GM20000 (cell line): ENCODE measurements at regions not wholly inside any gene's neighbourhood (a gene's known extent, or its start where the extent isn't known, plus 50 kb on each side); places are given as distances from the start of the nearest gene placed in this dataset.

Experiments
- DNase-seq: peaks from one replicate; pipeline ENCODE4 v3.0.0; 2012; ENCODE audit warnings: low spot score
- CTCF ChIP-seq: IDR thresholded peaks from 2 replicates; pipeline ENCODE4 v1.5.1; 2012; ENCODE audit warnings: mild to moderate bottlenecking, control low read depth; ENCODE audit errors: extremely low read depth, missing control alignments

GRCh38 chr10:63027531-63027930 is 105.6 kb upstream of the NRBF2 start:
- no peak for DNase-seq
- no peak for TF ChIP-seq CTCF

DNA sequence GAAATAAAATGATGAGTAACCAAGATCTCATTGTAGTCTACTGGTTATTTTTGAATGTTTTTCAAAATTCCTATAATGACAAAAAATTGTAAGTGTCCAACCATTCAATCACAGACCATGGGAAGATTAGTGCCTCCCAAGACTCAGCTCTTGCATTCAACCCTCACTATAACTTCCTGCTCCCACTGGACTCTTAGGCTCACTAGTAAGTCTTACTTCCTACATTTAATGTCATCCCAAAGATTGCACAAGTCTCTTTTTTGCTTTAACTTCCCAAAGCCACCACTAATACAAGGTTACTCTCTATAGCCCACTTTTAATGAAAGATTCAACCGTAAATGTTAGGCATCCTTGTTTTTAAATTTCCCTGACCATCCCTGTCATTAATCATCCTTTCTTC is 111.9 kb upstream of the NRBF2 start:
- DNase-seq = no peak
- TF ChIP-seq CTCF = no peak

- no peak for TF ChIP-seq CTCF
- DNase-seq = no peak
Observed at GRCh38 chr10:63013755-63014154, 119.4 kb upstream of the NRBF2 start.

GRCh38 chr10:63012623-63013022 is 120.5 kb upstream of the NRBF2 start:
- no peak for TF ChIP-seq CTCF
- DNase-seq = no peak

- TF ChIP-seq CTCF = no peak
- no peak for DNase-seq
Observed at GRCh38 chr10:63010203-63010602, 122.9 kb upstream of the NRBF2 start.

DNA sequence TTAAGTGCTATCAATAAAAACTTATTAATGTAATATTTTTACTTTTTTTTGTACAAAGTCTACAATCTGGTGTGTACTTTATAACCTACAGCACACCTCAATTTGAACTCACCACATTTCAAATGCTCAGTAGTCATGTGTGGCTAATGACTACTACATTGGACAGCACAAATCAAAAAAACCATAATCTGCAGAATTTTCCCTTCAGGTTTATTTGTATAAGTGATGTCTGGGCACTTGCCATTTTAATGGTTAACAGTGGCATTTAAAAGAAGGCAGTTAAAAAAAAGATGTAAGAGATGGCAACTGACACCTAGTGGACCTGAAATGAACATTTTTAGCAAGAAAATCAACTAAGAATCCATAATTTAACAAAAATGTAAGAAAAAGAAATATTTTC is 124.6 kb upstream of the NRBF2 start:
- no peak for DNase-seq
- no peak for TF ChIP-seq CTCF

GRCh38 chr10:63007112-63007511 is 126.0 kb upstream of the NRBF2 start:
- no peak for DNase-seq
- TF ChIP-seq CTCF = no peak
